ENCODE measurements at regions not wholly inside any gene's neighbourhood (a gene's known extent, or its start where the extent isn't known, plus 50 kb on each side); places are given as distances from the start of the nearest gene placed in this dataset.
A peak's percentile ranks its signal among the peaks of the same experiment; 100 is the strongest.

- no peaks in the 10 kb centered on the region for H3K9me3 ChIP-seq (ENCODE audit: low read length)
- H2AFZ ChIP-seq (ENCODE audit: low read length): no peak overlapping the region
- H3K4me2 ChIP-seq (ENCODE audit: low read length): no peak overlapping the region
- H3K4me1 ChIP-seq (ENCODE audit: insufficient read depth, low read length, poor library complexity, severe bottlenecking): no peaks in the 10 kb centered on the region
- no peaks in the 10 kb centered on the region for H3K79me2 ChIP-seq (ENCODE audit: insufficient read depth, low read depth, low read length)
- peak; percentile 27 for DNase-seq (ENCODE audit: low spot score)
- TF ChIP-seq EZH2phosphoT487 (IDR thresholded peaks at IDR 0.05; ENCODE audit: borderline replicate concordance, low read depth, low read length) (no peak), CTCF (conservative IDR thresholded peaks at IDR 0.05; ENCODE audit: low read length) (peak; percentile 56)
- intact Hi-C loops (cut with micrococcal nuclease; ENCODE audit: unreplicated experiment): loop anchor here (2.0 to 5.0 kb wide), 2 partner anchors 183 to 370 kb away; no protein-coding TSS in a partner anchor
- H3K27ac ChIP-seq (ENCODE audit: low read depth, low read length, poor library complexity, severe bottlenecking): no peak overlapping the region
- H3K9me2 ChIP-seq (ENCODE audit: insufficient read depth, low read length): no peaks in the 10 kb centered on the region
- ChIA-PET POLR2A (interaction anchor here (1.2 kb wide), 1 partner anchor 122 kb away, joined by 3 read pairs; no protein-coding TSS in a partner anchor), CTCF (ENCODE audit: unreplicated experiment) (no interaction called here)
- no TSS peak for BruUV-seq (replicated peaks)
- no peak overlapping the region for H3K4me3 ChIP-seq (ENCODE audit: low read depth, low read length, poor library complexity, severe bottlenecking)
- H4K20me1 ChIP-seq (ENCODE audit: insufficient read depth, low read length): no peaks in the 10 kb centered on the region
- no peaks in the 10 kb centered on the region for H3K36me3 ChIP-seq (ENCODE audit: insufficient read depth, low read length)
These were observed 267.2 kb downstream of the HRH4 start for GRCh38 chr18:24727685-24728084.

GRCh38 chr18:24731158-24731557, 270.7 kb downstream of the HRH4 start:
- Histone ChIP-seq H3K4me1 (ENCODE audit: insufficient read depth, low read length, poor library complexity, severe bottlenecking) (no peaks in the 10 kb centered on the region), H3K4me3 (ENCODE audit: low read depth, low read length, poor library complexity, severe bottlenecking) (no peak overlapping the region), H3K4me2 (ENCODE audit: low read length) (no peak overlapping the region), H4K20me1 (ENCODE audit: insufficient read depth, low read length) (no peaks in the 10 kb centered on the region), H3K9me2 (ENCODE audit: insufficient read depth, low read length) (no peaks in the 10 kb centered on the region), H2AFZ (ENCODE audit: low read length) (no peak overlapping the region), H3K27ac (ENCODE audit: low read depth, low read length, poor library complexity, severe bottlenecking) (no peak overlapping the region), H3K9me3 (ENCODE audit: low read length) (no peaks in the 10 kb centered on the region), H3K36me3 (ENCODE audit: insufficient read depth, low read length) (no peaks in the 10 kb centered on the region), H3K79me2 (ENCODE audit: insufficient read depth, low read depth, low read length) (no peaks in the 10 kb centered on the region)
- no peak for DNase-seq (ENCODE audit: low spot score)
- POLR2A ChIA-PET: no interaction called here
- BruUV-seq (replicated peaks): no TSS peak
- intact Hi-C loops (cut with micrococcal nuclease; ENCODE audit: unreplicated experiment): no loop called here
- CTCF ChIA-PET (ENCODE audit: unreplicated experiment): no interaction called here
- no peak for TF ChIP-seq EZH2phosphoT487 (IDR thresholded peaks at IDR 0.05; ENCODE audit: borderline replicate concordance, low read depth, low read length)
- TF ChIP-seq CTCF (conservative IDR thresholded peaks at IDR 0.05; ENCODE audit: low read length): no peak

GRCh38 chr18:24731981-24732380, 271.5 kb downstream of the HRH4 start:
- intact Hi-C loops (cut with micrococcal nuclease; ENCODE audit: unreplicated experiment): no loop called here
- TF ChIP-seq EZH2phosphoT487 (IDR thresholded peaks at IDR 0.05; ENCODE audit: borderline replicate concordance, low read depth, low read length) (no peak), CTCF (conservative IDR thresholded peaks at IDR 0.05; ENCODE audit: low read length) (no peak)
- DNase-seq (ENCODE audit: low spot score): no peak
- no peaks in the 10 kb centered on the region for H3K79me2 ChIP-seq (ENCODE audit: insufficient read depth, low read depth, low read length)
- POLR2A ChIA-PET: no interaction called here
- H2AFZ ChIP-seq (ENCODE audit: low read length): no peak overlapping the region
- H3K36me3 ChIP-seq (ENCODE audit: insufficient read depth, low read length): no peaks in the 10 kb centered on the region
- no TSS peak for BruUV-seq (replicated peaks)
- CTCF ChIA-PET (ENCODE audit: unreplicated experiment): no interaction called here
- no peak overlapping the region for H3K4me2 ChIP-seq (ENCODE audit: low read length)
- H3K4me3 ChIP-seq (ENCODE audit: low read depth, low read length, poor library complexity, severe bottlenecking): no peak overlapping the region
- no peaks in the 10 kb centered on the region for H3K4me1 ChIP-seq (ENCODE audit: insufficient read depth, low read length, poor library complexity, severe bottlenecking)
- no peaks in the 10 kb centered on the region for H3K9me2 ChIP-seq (ENCODE audit: insufficient read depth, low read length)
- H3K27ac ChIP-seq (ENCODE audit: low read depth, low read length, poor library complexity, severe bottlenecking): no peak overlapping the region
- H3K9me3 ChIP-seq (ENCODE audit: low read length): no peaks in the 10 kb centered on the region
- H4K20me1 ChIP-seq (ENCODE audit: insufficient read depth, low read length): no peaks in the 10 kb centered on the region

Measured in OCI-LY7 (cell line).